ENCODE measurements at regions not wholly inside any gene's neighbourhood (a gene's known extent, or its start where the extent isn't known, plus 50 kb on each side); places are given as distances from the start of the nearest gene placed in this dataset.

GRCh38 chr6:145044641-145045246 is 690.6 kb downstream of the EPM2A start:
- no peak for DNase-seq

- peak; percentile 37 for DNase-seq
Observed at GRCh38 chr6:145045582-145045981, 689.7 kb downstream of the EPM2A start.

GRCh38 chr6:145047891-145048290 is 687.4 kb downstream of the EPM2A start:
- DNase-seq = no peak

- no peak for DNase-seq
Observed at GRCh38 chr6:145051661-145052060, 683.7 kb downstream of the EPM2A start.

- DNase-seq = peak; percentile 2
Observed at GRCh38 chr6:145055567-145055966, 679.8 kb downstream of the EPM2A start.

GRCh38 chr6:145060714-145061113 is 674.6 kb downstream of the EPM2A start:
- DNase-seq = no peak

- DNase-seq = no peak
Observed at GRCh38 chr6:145063091-145063490, 672.2 kb downstream of the EPM2A start.

- no peak for DNase-seq
Observed at GRCh38 chr6:145067430-145067829, 667.9 kb downstream of the EPM2A start.

GRCh38 chr6:145068577-145068976 is 666.7 kb downstream of the EPM2A start:
- no peak for DNase-seq

GRCh38 chr6:145069966-145070365 is 665.4 kb downstream of the EPM2A start:
- no peak for DNase-seq

GRCh38 chr6:145070791-145071190 is 664.5 kb downstream of the EPM2A start:
- DNase-seq = no peak

GRCh38 chr6:145071836-145072235 is 663.5 kb downstream of the EPM2A start:
- DNase-seq = no peak

- no peak for DNase-seq
Observed at GRCh38 chr6:145073811-145074210, 661.5 kb downstream of the EPM2A start.

GRCh38 chr6:145074805-145075204 is 660.5 kb downstream of the EPM2A start:
- DNase-seq = no peak

- DNase-seq = no peak
Observed at GRCh38 chr6:145075425-145075824, 659.9 kb downstream of the EPM2A start.

GRCh38 chr6:145076115-145076841 is 659.0 kb downstream of the EPM2A start:
- DNase-seq = no peak

- no peak for DNase-seq
Observed at GRCh38 chr6:145077382-145077781, 657.9 kb downstream of the EPM2A start.

GRCh38 chr6:145080651-145081050 is 654.7 kb downstream of the EPM2A start:
- DNase-seq = peak; percentile 6

GRCh38 chr6:145081677-145082076 is 653.6 kb downstream of the EPM2A start:
- DNase-seq = no peak

- no peak for DNase-seq
Observed at GRCh38 chr6:145082359-145082758, 653.0 kb downstream of the EPM2A start.

- DNase-seq = peak; percentile 90
Observed at GRCh38 chr6:145086197-145086596, 649.1 kb downstream of the EPM2A start.

GRCh38 chr6:145087034-145087433 is 648.3 kb downstream of the EPM2A start:
- no peak for DNase-seq

- no peak for DNase-seq
Observed at GRCh38 chr6:145090801-145091585, 644.3 kb downstream of the EPM2A start.

GRCh38 chr6:145091586-145092142 is 643.7 kb downstream of the EPM2A start:
- DNase-seq = no peak
